ENCODE measurements at regions not wholly inside any gene's neighbourhood (a gene's known extent, or its start where the extent isn't known, plus 50 kb on each side); places are given as distances from the start of the nearest gene placed in this dataset.

DNA sequence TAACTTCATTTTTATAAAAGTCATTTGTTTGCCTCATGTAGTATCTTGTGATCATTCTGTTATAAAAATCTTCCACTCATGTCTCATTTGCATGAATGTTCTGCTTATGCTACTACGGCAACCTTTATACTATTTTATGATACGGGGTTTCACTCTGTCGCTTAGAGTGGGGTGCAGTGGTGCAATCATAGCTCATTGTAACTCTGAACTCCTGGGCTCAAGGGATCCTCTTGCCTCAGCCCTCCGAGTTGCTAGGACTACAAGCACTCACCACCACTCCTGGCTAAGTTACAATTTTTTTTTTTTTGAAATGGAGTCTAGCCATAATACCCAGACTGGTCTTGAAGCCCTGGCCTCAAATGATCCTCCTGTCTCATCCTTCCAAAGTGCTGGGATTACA is 154.4 kb upstream of the PREP start:
- no peak overlapping the region for H3K27ac ChIP-seq
- no peak overlapping the region for H3K4me3 ChIP-seq
- no peaks in the 10 kb centered on the region for H3K4me1 ChIP-seq
- no peaks in the 10 kb centered on the region for H3K27me3 ChIP-seq
- DNase-seq (ENCODE audit: low spot score): no peak
- no peaks in the 10 kb centered on the region for H3K36me3 ChIP-seq
- H3K9me3 ChIP-seq: no peaks in the 10 kb centered on the region
- TF ChIP-seq, protein P1, sequence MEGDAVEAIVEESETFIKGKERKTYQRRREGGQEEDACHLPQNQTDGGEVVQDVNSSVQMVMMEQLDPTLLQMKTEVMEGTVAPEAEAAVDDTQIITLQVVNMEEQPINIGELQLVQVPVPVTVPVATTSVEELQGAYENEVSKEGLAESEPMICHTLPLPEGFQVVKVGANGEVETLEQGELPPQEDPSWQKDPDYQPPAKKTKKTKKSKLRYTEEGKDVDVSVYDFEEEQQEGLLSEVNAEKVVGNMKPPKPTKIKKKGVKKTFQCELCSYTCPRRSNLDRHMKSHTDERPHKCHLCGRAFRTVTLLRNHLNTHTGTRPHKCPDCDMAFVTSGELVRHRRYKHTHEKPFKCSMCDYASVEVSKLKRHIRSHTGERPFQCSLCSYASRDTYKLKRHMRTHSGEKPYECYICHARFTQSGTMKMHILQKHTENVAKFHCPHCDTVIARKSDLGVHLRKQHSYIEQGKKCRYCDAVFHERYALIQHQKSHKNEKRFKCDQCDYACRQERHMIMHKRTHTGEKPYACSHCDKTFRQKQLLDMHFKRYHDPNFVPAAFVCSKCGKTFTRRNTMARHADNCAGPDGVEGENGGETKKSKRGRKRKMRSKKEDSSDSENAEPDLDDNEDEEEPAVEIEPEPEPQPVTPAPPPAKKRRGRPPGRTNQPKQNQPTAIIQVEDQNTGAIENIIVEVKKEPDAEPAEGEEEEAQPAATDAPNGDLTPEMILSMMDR (IDR thresholded peaks at IDR 0.05): no peak

DNA sequence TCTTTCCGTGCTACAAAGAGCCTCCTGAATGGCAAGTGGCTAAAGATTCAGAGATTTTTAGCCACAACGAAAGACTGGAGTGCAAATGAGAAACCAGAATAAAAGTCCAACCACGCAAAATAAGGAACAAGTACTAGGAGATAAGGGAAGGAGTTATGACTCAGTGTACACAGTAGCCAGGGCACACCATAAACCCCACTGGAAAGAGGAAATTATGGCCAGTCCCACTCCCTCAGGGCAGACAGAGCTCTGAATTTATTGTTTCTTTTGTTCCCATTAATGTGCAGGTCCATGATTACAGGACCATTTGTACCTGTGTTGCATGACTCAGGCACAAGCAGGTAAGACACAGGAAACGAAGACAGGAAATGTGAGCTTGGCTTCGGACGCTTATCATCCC is 150.3 kb upstream of the PREP start:
- Histone ChIP-seq H3K36me3 (no peaks in the 10 kb centered on the region), H3K4me3 (no peak overlapping the region), H3K27me3 (no peaks in the 10 kb centered on the region), H3K27ac (no peak overlapping the region), H3K9me3 (no peaks in the 10 kb centered on the region), H3K4me1 (no peaks in the 10 kb centered on the region)
- TF ChIP-seq, protein P1 (IDR thresholded peaks at IDR 0.05): no peak
- DNase-seq (ENCODE audit: low spot score): no peak

DNA sequence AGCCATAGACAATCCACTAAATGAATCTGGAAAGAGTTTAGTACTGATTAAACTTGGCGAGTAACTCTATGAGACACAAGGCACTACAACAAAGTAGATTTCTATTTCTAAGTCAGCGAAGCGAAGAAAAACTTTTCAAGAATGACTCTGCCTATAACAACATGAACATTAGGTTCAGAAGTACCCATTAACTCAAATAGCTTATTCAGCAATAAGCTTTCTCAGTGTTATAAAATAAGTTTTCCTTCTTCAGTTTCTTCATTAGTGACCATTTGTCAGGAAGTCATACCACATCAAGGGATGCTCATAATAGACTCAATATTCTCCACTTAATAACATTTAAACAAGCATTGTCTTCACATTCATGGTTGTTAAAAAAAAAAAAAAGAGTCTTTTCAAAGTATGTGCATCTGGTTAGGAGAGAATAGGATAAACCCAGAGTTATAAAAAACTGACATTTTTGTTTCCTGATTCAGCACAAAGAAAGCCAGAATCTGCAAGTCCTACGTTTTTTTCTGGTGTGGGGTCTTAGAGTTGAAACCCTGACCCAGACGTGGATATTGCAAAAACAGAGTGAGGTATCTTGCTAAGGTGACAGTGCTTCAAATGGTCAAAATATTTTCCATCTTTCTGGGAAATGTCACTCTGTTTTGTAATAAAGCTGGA is 148.2 kb upstream of the PREP start:
- no peak overlapping the region for H3K4me3 ChIP-seq
- no peaks in the 10 kb centered on the region for H3K27me3 ChIP-seq
- no peaks in the 10 kb centered on the region for H3K36me3 ChIP-seq
- H3K27ac ChIP-seq: no peak overlapping the region
- TF ChIP-seq, protein P1 (IDR thresholded peaks at IDR 0.05): no peak
- no peaks in the 10 kb centered on the region for H3K9me3 ChIP-seq
- H3K4me1 ChIP-seq: no peaks in the 10 kb centered on the region
- no peak for DNase-seq (ENCODE audit: low spot score)

DNA sequence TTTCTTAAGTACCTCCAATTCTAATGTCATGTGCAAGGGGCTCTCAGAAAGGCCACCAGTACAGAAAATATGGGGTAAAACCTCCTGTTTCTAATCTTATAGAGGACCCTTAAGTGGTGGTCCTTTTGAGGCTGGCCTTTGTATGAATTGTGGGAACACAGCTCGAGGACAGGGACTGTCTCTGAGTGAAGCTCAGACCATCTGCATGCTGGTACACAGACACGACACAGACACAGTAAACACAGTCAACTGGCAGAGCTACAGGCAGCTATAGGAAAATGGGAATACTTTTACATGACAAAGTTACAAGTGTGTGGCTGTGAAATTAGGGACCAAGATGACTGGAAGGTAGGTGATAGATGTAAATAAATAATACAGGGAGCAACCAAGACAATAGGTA is 143.9 kb upstream of the PREP start:
- Histone ChIP-seq H3K4me3 (no peak overlapping the region), H3K4me1 (no peaks in the 10 kb centered on the region), H3K27ac (no peak overlapping the region)

DNA sequence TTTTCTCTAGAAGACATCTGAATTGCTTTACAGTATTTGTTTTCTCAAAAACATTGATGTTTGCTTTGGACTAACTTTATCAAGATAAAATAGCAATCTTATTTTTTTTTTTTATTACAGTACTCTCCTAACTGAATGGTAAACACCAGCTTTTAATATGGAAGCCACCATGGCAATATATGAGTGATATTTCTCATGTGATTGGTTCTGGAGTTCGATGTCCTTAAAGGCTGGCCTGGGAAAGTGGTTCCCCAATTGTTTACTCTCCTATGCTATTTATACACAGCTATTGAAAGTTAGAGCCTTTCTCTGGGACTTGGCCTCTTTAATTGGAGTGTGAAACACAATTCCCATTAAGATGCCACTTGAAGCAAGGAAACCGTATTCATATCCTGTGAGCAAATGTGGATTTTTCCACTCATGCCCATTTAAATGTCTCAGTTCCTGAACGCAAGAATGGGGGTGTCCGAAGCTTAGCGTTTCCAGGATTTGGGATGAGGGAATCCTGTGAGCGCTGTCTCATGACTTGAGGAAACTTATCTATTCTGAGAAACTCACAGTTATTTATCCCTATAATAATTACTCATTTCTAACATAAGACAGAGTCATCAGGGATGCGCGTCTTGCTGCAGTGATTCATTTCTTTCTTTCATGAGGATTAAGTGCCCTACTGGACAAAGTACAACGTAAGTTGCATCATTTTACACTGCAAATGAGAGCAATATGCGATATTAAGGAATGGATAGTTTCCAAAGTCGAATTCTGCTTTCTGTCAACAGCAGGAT is 143.3 kb upstream of the PREP start:
- H3K4me3 ChIP-seq: no peak overlapping the region
- no peaks in the 10 kb centered on the region for H3K36me3 ChIP-seq
- TF ChIP-seq, protein P1 (IDR thresholded peaks at IDR 0.05): no peak
- H3K27ac ChIP-seq: no peak overlapping the region
- no peaks in the 10 kb centered on the region for H3K4me1 ChIP-seq
- no peak for DNase-seq (ENCODE audit: low spot score)
- H3K9me3 ChIP-seq: no peaks in the 10 kb centered on the region
- no peaks in the 10 kb centered on the region for H3K27me3 ChIP-seq

More for the DNA sequence above, 143.9 kb upstream of the PREP start:
- Histone ChIP-seq H3K9me3 (no peaks in the 10 kb centered on the region), H3K27me3 (no peaks in the 10 kb centered on the region), H3K36me3 (no peaks in the 10 kb centered on the region)
- TF ChIP-seq, protein P1 (IDR thresholded peaks at IDR 0.05): no peak
- DNase-seq (ENCODE audit: low spot score): no peak
